ENCODE measurements at regions not wholly inside any gene's neighbourhood (a gene's known extent, or its start where the extent isn't known, plus 50 kb on each side); places are given as distances from the start of the nearest gene placed in this dataset.

- DNase-seq (ENCODE audit: low read depth), result no peak
Observed at GRCh38 chr15:77709135-77709886, 76.6 kb upstream of the LINGO1 start.

GRCh38 chr15:77706482-77707244, 74.0 kb upstream of the LINGO1 start:
- no peak for DNase-seq (ENCODE audit: low read depth)

GRCh38 chr15:77702211-77702957, 69.7 kb upstream of the LINGO1 start:
- no peak for DNase-seq (ENCODE audit: low read depth)

- DNase-seq (ENCODE audit: low read depth), result no peak
Observed at GRCh38 chr15:77698481-77698880, 65.8 kb upstream of the LINGO1 start.

GRCh38 chr15:77697893-77698292, 65.2 kb upstream of the LINGO1 start:
- DNase-seq (ENCODE audit: low read depth), result no peak

- no peak for DNase-seq (ENCODE audit: low read depth)
Observed at GRCh38 chr15:77696871-77697270, 64.2 kb upstream of the LINGO1 start.

GRCh38 chr15:77695961-77696582, 63.4 kb upstream of the LINGO1 start:
- DNase-seq (ENCODE audit: low read depth), result no peak

DNA sequence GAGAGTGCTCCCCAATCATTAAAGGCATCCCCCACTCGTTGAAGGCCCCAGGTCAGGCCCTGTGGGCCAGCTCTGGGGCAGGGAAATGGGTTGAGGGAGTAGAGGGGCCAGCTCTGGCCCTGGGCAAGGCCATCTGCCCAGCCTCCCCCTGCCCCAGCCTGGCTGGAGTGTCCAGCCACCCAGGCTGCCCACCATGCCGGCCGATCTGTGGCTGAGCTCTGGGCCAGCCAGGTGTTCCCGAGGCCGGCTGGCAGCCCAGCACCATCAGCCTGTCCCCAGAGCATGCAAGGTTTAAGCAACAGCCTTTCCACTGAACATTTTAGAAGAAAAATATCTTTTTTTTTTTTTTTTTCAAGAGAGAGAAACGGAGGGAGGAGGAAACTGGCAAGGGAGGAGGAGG, 62.8 kb upstream of the LINGO1 start:
- no peak for DNase-seq (ENCODE audit: low read depth)

- DNase-seq (ENCODE audit: low read depth), result no peak
Observed at GRCh38 chr15:77693576-77693975, 60.9 kb upstream of the LINGO1 start.

DNA sequence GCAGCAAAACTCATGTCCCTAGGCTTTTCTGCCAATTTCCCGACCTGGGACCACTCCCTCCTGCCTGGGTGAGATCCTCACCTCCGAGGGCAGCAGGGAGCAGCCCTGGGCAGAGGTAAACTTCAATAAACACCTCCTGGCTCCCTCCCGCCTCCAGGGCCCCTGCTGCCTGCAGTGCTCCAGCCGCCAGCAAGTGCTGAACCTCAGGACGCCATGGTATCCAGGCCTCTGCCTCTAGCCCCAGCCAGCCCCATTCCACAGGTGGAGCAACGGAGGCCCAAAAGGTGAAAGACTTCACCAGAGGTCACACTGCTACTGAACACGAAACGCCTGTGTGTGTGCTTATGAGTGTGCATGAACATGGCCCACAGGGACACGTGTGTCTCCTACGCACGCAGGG, 59.9 kb upstream of the LINGO1 start:
- no peak for DNase-seq (ENCODE audit: low read depth)

DNA sequence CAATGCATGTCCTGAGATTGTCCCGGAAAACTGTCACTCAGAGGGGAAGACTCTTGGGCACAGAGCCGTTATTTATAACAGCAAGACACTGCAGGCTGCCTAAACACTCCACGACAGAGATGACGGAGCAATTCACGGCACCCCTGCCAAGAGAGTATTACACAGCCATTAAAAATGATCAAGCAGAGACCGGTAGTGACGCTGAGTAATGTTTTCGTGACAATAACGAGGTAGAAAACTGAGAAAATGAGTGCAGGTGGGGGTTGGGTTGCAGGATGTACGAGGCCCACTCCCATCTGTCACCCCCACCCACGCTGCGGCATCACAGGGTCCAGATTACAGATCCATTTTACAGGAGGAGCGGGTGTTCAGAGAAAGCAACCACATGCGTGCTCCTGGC, 58.9 kb upstream of the LINGO1 start:
- DNase-seq (ENCODE audit: low read depth), result no peak

- no peak for DNase-seq (ENCODE audit: low read depth)
Observed at GRCh38 chr15:77689821-77690220, 57.1 kb upstream of the LINGO1 start.

DNA sequence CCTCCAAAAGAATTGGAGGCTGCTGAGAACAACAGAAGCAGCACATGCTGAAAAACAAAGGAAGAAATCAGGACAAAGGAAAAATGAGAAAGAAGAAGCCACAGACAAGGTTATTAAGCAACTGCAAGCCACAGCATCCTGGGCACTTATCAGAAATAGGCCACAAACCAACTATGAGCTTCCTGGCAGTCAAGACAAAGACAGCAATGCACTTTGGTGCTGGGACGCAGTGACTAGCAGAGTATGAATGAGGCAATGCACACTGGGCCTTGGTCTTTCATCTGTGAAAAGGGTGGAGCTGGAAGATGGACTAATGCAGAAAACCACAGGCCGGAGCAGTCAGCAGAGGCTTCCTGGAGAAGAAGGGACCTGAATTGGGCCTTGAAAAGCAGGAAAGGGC, 56.0 kb upstream of the LINGO1 start:
- DNase-seq (ENCODE audit: low read depth), result no peak

GRCh38 chr15:77688266-77688665, 55.6 kb upstream of the LINGO1 start:
- DNase-seq (ENCODE audit: low read depth), result no peak

- DNase-seq (ENCODE audit: low read depth), result no peak
Observed at GRCh38 chr15:77685082-77685815, 52.5 kb upstream of the LINGO1 start.

- no peak for DNase-seq (ENCODE audit: low read depth)
Observed at GRCh38 chr15:77684341-77685081, 51.8 kb upstream of the LINGO1 start.

DNA sequence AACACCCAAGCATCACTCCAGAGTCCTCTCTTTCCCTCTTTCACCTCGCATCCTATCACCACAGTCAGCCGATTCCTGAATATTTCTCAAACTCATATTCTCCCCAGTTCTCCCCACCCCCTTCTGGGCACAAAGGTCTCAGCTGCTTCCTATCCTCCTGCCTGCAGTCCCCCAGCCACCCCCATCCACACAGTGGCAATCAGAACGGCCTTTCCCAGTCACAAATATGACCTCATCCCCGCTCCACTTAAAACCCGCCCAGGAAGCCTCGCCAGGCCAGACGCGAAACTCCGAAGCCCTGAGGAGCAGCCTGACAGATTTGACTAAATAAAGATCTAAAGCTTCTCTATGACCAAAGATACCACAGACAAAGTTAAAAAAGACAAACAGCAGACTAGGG, 49.9 kb upstream of the LINGO1 start:
- no peak for DNase-seq (ENCODE audit: low read depth)

All from activated T-helper 9 cell treated with anti-CD3 and anti-CD28 coated beads, Interleukin-2, amount 50 U/mL, for 16 hours (primary cell).